Fibroblast of the conjunctiva (primary cell): ENCODE measurements at regions not wholly inside any gene's neighbourhood (a gene's known extent, or its start where the extent isn't known, plus 50 kb on each side); places are given as distances from the start of the nearest gene placed in this dataset.
"Not testable (repeated sequence)": the region's sequence is repeated elsewhere in the genome, so short reads cannot be mapped to it uniquely, and the experiment has no call there.

ENCODE experiments used
- DNase-seq: peaks from one replicate; pipeline ENCODE4 v3.0.0-alpha.2; 2010; ENCODE audit warnings: low read depth

GRCh38 chr9:71270554-71270953 lies 149.1 kb upstream of the TRPM3 start:
- DNase-seq = no peak

GRCh38 chr9:71269859-71270258 lies 148.4 kb upstream of the TRPM3 start:
- no peak for DNase-seq

- DNase-seq = no peak
These were observed 147.6 kb upstream of the TRPM3 start for GRCh38 chr9:71268871-71269635.

- no peak for DNase-seq
These were observed 142.0 kb upstream of the TRPM3 start for GRCh38 chr9:71263451-71263850.

- not testable (repeated sequence) for DNase-seq
These were observed 139.0 kb upstream of the TRPM3 start for GRCh38 chr9:71260419-71260818.

- DNase-seq = no peak
These were observed 133.3 kb upstream of the TRPM3 start for GRCh38 chr9:71254592-71255277.

- peak; percentile 1 for DNase-seq
These were observed 131.6 kb upstream of the TRPM3 start for GRCh38 chr9:71253011-71253410.

- no peak for DNase-seq
These were observed 129.2 kb upstream of the TRPM3 start for GRCh38 chr9:71250581-71250980.

- peak; percentile 67 for DNase-seq
These were observed 128.4 kb upstream of the TRPM3 start for GRCh38 chr9:71249729-71250317.

- no peak for DNase-seq
These were observed 124.2 kb upstream of the TRPM3 start for GRCh38 chr9:71245651-71246050.

- DNase-seq = no peak
These were observed 122.5 kb upstream of the TRPM3 start for GRCh38 chr9:71243951-71244350.

GRCh38 chr9:71242081-71242480 lies 120.7 kb upstream of the TRPM3 start:
- DNase-seq = no peak

- DNase-seq = no peak
These were observed 115.6 kb upstream of the TRPM3 start for GRCh38 chr9:71237051-71237450.

- no peak for DNase-seq
These were observed 112.2 kb upstream of the TRPM3 start for GRCh38 chr9:71233646-71234045.

- no peak for DNase-seq
These were observed 102.6 kb upstream of the TRPM3 start for GRCh38 chr9:71223953-71224538.

GRCh38 chr9:71218774-71219173 lies 97.4 kb upstream of the TRPM3 start:
- DNase-seq = no peak

- DNase-seq = no peak
These were observed 92.2 kb upstream of the TRPM3 start for GRCh38 chr9:71213633-71214032.

GRCh38 chr9:71210326-71210725 lies 88.9 kb upstream of the TRPM3 start:
- no peak for DNase-seq

GRCh38 chr9:71209890-71210289 lies 88.5 kb upstream of the TRPM3 start:
- DNase-seq = no peak

- DNase-seq = no peak
These were observed 81.5 kb upstream of the TRPM3 start for GRCh38 chr9:71202931-71203330.

- DNase-seq = no peak
These were observed 70.3 kb upstream of the TRPM3 start for GRCh38 chr9:71191708-71192107.

- DNase-seq = no peak
These were observed 61.8 kb upstream of the TRPM3 start for GRCh38 chr9:71183251-71183650.

GRCh38 chr9:71179183-71179582 lies 57.8 kb upstream of the TRPM3 start:
- no peak for DNase-seq
